NCI-H82 treated with DMSO at 0.1 percent for 48 hours (cell line): ENCODE measurements at regions not wholly inside any gene's neighbourhood (a gene's known extent, or its start where the extent isn't known, plus 50 kb on each side); places are given as distances from the start of the nearest gene placed in this dataset.

ENCODE experiments used
- DNase-seq: peaks from one replicate; lab custom pipeline; 2025; ENCODE audit not compliant: unreplicated experiment; lab: John Stamatoyannopoulos, UW

DNA sequence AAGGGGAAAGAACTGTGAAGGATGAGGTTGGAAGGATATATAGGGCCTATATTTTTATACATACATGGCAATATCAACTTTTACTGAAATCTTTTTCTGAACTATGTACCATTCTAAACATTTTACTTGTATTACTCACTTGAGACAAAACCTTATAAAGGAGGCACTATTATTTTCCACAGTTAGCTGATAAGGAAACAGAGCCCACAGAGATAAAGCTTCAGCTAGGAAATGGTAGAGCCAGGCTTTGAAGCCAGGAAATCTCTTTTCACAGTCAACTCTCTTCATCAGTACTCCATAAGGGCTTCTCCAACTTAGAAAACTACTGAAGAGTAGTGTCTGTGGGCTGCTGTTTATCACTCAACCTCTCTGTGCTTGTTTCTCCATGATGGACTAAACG is 613.7 kb downstream of the PRELID2 start:
- no peak for DNase-seq

DNA sequence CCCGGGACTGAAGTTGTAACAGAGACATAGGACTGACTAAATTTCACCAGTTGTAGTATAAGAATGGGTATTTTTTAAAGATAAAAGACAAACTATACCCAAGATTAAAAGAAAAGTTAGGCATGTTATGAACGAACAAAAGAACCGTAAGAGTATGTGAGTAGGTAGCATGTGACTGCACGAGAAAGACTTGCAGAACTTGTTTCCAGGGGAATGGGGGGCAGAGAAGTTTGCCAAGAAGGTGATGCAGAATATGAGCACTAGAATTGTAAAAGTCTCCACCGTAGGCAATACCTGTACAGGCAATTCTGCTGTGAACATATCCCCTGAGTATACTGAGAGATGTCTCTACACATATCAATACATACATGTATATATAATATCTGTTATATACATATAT is 614.7 kb downstream of the PRELID2 start:
- DNase-seq = no peak

DNA sequence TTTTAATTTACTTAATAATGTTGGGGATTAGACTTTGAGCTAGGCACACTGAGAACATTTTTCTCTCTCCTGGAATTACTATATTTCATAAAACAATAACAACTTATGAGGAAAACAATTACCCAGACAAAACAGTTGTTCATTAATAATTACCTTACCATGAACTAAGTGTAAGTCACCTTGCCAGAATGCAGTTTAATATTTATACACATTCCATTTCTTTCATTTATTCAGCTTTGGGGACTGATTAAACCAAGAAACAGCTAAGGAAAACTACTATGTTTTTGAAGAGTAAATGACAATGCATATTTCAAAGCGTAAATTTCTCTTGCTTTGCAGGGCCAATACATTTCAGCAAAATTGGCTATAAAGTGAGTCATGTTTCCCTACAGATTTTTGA is 616.2 kb downstream of the PRELID2 start:
- no peak for DNase-seq

DNA sequence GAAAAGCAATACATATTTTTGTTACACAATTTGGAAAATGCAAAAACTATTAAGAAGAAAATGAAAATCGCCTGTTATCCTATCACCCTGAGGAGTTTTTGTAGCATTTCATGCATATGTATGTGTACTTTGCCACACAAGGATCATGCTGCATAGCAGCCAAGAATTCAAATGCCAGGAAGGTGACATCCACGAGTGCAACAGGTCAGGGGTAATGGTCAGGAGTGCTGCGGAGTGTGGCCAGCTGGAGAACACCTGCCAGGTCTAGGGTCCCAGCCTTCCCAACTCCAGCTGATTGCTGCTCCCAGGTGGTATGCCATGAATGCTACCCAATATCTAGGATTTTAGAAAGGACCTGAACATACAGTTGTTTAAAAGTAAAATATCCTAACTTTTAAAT is 617.1 kb downstream of the PRELID2 start:
- no peak for DNase-seq

DNA sequence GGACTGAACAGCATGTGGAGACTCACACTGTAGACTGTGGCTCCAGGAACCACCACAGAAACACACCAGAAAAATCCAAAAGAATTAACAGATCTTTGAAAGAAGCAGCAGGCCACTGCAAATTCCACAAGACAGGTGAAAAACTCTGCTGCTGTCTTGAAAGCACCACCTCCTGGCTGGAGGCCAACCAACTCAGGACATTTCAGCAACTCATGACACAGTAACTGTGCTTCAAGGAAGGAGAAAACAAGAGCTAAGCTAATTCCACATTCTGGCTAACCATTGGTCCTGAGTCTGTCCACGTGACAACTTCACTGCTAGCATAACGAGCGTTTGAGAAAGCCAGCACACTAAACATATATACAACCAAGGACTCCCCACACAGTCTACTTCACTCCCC is 625.1 kb downstream of the PRELID2 start:
- DNase-seq = no peak

DNA sequence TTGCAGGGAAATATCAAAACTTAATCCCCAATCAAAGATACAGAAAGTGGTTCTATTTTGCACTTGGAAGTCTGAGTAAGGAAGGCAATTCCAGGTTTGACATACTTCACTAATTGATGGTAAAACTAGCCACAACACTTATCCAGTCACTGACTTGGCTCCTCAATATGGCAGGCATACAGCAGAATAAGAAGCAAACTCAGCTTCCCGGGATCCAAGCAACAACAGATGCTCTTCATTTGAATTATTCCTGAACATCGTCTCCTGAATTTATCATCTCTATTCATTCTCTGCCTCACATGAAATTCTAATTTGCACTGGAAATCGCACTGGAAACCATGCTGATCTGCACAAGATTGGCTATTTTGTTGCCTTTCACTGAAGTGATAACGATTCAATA is 629.6 kb downstream of the PRELID2 start:
- no peak for DNase-seq

DNA sequence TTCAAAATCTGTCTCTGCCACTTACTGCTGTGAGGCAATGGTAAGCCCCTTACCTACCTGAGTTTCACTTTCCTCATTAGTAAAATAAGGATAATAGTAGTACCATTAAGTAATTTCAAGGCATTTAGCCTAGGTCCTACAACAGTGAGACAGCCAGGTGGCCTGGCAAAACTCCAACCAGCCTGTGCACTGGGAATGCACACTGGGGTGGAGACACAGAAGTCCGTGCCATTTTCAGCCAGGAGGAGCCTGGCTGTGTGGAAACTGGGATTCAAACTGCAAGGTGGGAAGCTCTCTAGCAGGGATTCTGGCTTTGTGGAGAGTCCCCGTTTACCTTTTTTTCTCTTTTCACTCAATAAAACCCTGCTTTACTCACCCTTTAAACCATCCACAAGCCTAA is 630.4 kb downstream of the PRELID2 start:
- no peak for DNase-seq

DNA sequence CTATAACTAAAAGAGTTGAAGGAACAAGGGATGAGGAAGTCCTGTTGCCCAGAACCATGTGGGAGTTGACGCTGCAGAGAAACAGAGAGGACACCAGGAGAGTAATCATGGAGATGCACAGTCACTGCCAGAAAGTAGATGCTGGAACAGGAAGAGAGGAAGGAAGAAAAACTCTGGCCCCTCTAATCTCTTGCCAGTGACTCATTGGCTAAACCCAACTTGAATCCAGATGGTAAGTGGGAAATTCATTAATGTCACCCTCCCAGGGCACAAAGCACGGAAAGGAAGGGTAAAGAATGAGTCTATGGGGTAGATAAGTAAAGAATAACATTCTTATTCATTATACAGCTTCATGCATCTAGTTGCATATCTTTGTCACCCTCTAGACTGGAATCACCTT is 631.9 kb downstream of the PRELID2 start:
- no peak for DNase-seq

DNA sequence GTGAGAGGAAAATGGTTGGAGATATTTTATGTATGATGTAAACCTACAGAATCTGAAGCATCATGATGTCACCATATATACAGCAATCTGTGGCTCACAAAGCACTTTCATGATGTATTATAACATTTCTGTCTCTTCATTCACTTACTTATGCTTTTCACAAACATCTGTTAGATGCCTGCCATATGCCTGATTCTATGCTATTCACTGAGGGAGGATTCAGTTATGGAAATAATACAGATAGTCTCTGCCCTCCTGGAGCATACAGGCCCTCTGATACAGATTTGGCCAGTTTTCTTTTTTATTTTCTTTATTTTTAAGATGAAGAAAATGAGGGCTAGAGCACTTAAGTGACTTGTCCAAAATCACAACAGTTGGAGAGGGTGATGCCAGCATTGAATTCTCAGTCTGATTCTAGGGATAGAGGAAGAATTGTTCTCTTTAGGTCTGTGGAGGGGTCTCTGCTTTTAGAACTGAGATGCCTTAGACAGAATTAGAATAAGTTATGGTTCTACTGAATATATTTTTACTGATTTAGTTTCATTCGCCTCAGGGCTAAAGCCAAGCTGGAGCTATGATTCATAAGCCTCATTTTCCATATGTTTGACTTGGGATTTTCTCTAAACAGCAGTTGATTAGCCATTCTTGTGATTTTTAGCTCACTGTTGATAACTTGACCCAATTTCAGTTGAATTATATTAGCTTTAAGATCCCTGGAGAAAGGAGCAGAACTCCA is 636.4 kb downstream of the PRELID2 start:
- DNase-seq = no peak

DNA sequence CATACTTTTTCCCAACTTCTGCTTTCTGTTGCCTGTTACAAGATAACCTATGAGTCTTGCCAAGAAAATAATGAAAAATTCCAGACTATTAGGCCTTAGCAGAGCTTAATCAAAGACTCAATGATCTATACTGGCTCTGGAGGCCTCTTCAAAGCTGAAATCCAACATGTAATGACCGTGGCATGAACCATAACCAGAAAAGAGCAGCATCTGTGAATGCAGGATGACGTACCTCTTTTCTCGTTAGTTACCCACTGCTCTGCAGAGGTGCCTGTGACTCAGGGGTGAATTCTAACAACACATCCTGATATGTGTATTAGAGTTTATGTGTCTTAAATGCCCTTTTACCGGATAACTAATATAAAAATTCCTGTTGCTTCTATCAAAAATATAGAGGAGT is 645.4 kb downstream of the PRELID2 start:
- no peak for DNase-seq

DNA sequence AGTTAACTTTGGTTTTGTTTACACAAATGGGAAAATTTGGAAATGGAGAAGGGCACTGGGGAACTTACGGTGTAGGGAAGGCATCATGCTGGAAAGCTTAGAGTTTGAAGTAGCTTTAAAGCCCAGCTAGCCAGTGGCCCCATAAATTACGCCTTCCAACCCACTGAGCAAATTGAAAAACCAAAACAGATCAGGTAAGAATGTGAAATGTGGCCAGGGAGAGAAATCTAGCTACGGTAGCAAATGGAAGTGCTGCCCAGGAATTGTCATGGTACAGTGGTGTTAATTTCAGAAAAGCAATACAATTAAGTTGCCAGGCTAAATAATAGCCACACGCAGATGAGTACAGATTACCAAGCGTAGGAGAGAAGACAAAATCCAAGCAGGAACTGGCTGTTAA is 654.8 kb downstream of the PRELID2 start:
- no peak for DNase-seq

DNA sequence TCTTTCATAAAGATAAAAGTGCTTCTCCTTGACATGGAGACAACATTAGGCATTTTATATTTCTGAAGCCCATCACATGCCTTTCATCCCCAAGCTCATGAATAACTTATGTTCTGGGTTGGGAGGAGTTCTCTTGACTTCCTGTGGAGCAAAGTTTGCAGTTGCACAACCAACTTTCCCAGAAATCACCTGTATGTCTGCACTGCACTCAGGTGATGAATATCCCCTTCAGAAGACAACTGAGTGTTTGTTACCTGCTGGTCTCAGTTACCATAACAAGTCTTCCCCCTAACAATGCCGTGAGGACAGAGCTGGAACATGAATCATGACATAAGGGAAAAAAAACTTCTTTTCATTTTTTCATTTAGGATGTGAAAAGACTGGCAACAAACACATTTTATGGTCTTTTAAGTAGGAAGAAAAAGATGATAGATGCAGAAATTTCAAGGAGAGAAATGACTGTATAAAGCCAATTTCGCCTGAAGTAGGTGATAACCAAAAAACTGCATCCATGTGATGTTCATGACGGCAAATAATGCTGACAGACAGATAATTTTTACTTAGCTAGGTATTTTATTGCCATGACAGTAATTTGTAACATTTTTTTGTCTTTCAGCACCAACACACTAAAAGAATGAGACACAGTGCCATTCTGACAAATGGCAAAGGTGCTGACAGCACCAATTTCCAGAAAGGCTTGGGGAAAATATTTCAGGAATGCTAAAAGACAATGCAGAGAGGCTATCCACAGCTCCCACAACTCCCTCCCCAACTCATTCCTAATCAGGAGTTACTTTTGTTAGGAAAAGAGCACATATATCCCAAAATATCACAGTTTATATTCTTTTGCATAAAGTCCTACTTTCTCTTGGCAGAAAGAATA is 656.3 kb downstream of the PRELID2 start:
- no peak for DNase-seq

DNA sequence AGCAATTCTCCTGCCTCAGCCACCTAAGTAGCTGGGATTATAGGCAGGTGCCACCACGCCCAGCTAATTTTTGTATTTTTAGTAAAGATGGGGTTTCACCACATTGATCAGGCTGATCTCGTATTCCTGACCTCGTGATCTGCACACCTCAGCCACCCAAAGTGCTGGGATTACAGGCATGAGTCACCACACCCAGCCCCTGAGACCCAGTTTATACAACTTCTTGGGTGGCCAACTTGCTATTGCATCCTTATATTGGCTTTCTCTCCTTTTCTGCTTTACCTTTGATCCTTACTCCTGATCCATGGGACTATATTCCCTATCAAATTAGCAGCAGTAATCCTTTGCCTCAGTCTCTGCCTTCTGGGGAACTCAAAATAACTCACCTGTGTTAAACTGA is 659.1 kb downstream of the PRELID2 start:
- DNase-seq = no peak

DNA sequence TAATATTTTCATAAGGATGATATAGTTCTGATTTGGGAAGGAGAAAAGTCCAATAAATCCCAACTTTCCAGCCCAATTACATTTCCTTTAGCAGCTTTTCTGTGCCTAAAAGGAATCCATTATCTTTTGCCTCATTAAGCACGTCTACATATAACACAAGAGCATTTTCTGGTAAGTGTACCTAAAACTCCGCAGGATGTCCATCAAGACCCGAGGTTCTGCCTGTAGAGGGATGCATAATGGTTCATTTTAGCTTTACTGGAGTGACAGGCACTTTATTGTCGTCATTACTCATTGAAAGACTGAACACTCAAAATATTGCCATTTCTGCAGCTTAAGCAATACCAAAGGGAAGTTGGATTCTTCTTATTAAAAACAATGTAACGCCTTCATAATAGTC is 669.0 kb downstream of the PRELID2 start:
- no peak for DNase-seq

DNA sequence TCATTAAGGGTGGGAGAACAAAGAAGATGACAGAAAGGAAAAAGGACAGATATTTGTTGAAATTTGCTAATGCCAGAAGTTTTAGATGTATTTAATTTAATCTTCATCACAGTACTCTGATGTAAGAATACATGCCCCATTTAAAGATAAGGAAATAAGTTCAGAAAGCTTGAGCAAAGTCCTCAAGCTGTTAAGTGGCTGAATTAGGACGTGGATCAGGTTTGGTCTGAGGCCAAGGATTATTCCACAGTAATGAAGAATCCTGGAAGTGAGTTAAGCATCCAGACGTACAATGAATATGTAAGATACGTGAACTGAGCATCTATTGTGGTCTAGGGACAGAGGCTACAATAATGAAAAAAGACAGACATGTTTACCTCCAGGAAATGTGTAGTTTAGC is 671.3 kb downstream of the PRELID2 start:
- peak; percentile 3 for DNase-seq

DNA sequence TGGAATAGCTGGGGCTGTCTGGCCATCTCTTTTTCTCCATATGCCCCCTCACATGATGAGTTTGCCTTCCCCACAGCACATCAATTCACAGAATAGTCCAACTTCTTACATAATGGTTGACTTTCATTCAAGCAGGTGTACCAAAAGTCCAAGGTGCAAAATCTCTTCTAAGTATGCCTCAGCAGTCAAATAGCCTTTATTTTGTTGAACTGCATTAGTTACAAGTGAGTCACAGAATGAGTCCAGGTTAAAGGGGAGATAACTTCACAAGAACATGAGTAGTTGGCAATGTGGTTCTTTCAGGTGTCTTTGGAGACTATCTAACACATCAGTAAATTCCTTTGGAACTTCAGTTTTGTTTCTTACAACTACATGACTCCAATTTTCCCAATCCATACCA is 672.5 kb downstream of the PRELID2 start:
- DNase-seq = no peak

DNA sequence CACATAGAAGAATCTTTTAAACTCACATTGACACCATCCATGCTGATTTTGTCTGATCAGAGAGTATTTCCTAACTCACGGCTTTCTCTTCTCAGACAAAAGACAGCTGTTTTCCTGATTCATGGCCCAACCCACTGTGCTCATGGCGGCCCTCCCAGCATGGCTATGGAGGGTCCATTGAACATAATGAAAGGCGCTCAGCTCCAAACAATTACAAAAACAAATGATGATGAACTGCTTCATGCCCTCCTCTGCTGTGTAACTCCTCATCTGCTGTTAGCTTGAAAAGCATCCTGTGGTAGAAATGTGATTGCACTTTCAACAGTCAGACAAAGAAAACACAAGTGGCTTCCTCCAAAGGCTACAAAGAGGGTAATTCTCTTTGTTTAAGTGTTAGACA is 673.8 kb downstream of the PRELID2 start:
- DNase-seq = no peak

DNA sequence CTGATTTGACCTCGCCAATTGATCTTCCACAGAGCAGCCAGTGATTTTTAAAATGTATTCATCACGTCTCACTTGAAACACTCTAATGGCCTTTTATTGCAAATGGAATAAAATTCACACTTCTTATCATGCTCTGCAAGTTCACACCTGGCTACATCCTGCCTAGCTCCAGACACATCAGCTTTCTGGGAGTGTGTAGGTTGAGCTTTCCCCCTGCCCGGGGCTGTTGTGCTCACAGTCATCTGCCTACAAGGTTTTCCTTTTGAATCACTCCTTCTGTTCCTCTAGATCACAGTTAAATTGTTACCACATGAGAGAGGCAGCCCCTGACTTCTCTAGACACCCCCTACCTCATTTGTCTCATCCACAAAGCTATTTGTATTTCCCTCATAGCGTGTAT is 674.5 kb downstream of the PRELID2 start:
- DNase-seq = no peak

DNA sequence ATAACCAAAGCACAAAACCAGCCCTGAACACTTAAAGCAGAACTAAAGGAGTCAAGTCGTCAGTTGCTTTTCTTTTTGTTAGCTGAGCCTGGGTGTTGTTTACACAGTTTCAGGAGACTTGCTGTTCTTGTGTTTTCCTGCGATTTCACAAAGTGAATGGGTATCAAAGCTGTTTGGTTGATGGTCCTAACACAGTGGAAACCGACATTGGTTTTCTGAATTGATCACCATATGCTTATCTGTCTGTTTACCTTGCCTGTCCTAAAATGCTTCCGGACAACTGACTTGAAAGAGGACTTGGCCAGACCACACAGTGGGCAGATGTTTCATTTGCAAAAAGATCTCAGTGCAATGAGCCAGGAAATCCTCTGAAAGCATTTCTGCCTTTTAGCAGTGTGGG is 676.4 kb downstream of the PRELID2 start:
- no peak for DNase-seq

DNA sequence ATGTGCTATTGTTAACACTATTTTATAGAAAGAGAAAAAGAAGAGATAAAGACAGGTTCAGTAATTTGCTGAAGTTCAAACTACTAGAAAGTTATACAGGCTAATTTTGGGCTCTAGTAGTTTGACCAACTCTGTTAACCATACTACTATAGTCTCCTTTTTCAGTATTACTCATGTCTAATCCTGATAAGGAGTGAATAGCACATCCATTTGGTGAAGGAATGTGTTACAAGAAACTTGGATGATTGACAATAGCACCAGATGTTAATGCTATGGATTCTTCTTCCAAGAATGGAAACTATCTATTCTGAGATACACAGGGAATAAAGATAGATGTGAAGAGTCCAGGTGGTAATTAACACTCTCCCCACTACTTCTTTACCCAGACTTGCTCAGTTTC is 677.3 kb downstream of the PRELID2 start:
- no peak for DNase-seq

DNA sequence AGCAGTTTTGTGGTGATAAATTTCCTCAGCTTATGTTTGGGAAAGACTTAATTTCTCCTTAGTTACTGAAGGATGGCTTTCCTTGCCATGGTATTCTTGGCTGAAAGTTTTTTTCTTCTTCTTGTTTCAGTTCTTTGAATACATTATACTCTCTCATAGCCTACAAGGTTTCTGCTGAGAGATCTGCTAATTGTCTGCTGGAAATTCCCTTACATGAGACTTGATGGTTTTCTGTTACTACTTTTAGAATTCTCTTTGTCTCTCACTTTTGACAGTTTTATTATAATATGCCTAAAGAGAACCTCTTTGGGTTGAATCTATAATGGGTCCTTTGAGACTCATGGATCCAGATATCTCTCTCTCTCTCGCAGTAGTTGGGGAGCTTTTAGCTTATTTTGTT is 693.6 kb downstream of the PRELID2 start:
- DNase-seq = no peak

DNA sequence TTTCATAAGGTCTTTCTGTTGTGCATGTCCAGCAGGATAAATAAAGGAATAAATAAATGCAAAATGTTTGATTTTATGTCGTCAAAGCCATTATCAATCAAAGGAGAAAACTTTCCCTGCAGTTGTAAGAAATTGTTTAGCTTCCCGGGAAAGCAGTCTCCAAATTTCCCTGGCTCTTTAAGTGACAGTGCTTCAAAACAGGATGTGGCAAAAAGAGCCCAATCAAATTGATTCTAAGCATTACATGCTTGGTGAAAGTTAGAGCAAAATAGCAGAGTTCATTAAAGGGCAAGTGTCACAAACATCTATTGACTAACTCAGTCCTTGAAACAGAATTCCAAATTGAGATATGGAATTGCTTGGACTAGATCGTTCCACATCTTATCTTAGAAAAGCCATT is 704.1 kb downstream of the PRELID2 start:
- no peak for DNase-seq

DNA sequence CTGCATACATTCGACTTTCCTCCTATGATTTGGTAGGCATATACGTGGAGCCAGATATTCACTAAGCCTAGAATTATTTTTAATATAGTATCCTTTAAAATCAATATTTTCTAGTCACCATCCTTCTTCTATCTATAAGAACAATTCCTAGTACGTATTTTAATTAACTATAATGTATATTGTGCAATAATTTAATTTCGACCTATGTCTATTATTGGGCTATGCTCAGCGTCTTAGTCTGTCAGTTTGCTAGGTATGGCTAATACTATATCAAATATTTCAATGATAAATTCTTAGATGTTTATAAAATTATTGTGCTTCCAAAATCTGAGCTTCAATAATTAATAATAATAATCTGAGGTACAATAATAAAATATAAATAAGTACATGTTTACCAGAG is 705.3 kb downstream of the PRELID2 start:
- DNase-seq = no peak
